ENCODE measurements at regions not wholly inside any gene's neighbourhood (a gene's known extent, or its start where the extent isn't known, plus 50 kb on each side); places are given as distances from the start of the nearest gene placed in this dataset.

DNA sequence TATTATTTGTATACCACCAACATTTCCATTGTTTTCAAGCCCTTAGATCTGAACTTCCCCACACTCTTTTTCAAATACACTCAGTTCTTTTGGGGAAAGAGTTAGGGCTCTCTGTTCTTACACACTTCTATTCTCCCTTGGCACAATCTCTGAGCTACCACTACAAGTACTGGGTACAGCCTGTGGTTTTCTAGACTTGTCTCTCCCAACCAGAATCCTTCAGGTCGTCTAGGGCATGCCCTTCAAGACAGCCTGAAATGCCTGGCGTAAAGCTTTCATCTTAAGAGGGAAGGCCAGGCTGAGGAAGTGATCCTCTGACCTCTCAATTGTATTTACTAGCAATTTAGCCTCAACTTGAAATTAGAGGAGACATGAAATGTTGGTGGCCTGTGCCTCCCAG is 1442.0 kb downstream of the AACS start:
- Histone ChIP-seq H3K27me3 (no peaks in the 10 kb centered on the region), H3K4me3 (no peak overlapping the region), H3K36me3 (replicated peaks in 1 of 2) (no peaks in the 10 kb centered on the region), H3K4me1 (replicated peaks in 1 of 2) (no peaks in the 10 kb centered on the region), H3K9me3 (replicated peaks in 1 of 3) (peaks cover 0 to 13% (median 0%) of the 10 kb centered on the region in 3 donors), H3K27ac (no peak overlapping the region)
- no peak for DNase-seq
- intact Hi-C loops (cut with DNase I) = no loop called here
- TF ChIP-seq, protein P1, sequence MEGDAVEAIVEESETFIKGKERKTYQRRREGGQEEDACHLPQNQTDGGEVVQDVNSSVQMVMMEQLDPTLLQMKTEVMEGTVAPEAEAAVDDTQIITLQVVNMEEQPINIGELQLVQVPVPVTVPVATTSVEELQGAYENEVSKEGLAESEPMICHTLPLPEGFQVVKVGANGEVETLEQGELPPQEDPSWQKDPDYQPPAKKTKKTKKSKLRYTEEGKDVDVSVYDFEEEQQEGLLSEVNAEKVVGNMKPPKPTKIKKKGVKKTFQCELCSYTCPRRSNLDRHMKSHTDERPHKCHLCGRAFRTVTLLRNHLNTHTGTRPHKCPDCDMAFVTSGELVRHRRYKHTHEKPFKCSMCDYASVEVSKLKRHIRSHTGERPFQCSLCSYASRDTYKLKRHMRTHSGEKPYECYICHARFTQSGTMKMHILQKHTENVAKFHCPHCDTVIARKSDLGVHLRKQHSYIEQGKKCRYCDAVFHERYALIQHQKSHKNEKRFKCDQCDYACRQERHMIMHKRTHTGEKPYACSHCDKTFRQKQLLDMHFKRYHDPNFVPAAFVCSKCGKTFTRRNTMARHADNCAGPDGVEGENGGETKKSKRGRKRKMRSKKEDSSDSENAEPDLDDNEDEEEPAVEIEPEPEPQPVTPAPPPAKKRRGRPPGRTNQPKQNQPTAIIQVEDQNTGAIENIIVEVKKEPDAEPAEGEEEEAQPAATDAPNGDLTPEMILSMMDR (IDR thresholded peaks at IDR 0.05) = no peak
- no peak for TF ChIP-seq POLR2A (IDR thresholded peaks at IDR 0.05)
- 50 to 62% (median 56%) methylated on average over 2 of the region's 2 CpGs for WGBS, 4 donors

DNA sequence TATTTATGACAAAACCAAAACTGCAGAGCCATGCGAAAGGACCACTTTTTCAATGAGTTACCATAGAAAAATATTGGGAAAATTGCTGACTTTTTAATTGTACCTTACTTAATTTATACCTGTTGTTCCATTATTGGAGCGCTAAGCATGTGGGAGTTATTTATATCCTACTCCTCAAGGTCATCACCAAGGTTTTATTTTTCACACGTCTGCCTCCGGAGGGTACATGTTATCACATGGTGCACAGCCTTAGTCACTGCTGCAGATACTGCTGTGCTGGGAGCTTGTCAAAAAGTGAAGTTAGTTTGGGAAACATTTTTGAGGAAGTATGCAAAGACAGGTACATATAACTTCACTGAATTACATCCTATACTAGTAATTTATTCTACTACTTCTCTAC is 1444.3 kb downstream of the AACS start:
- intact Hi-C loops (cut with DNase I) = no loop called here
- no peak for DNase-seq
- no peaks in the 10 kb centered on the region for H3K36me3 ChIP-seq (replicated peaks in 1 of 2)
- no peak overlapping the region for H3K27ac ChIP-seq
- no peaks in the 10 kb centered on the region for H3K27me3 ChIP-seq
- no peak overlapping the region for H3K4me3 ChIP-seq
- no peaks in the 10 kb centered on the region for H3K4me1 ChIP-seq (replicated peaks in 1 of 2)
- 24 to 40% (median 36%) methylated on average over 4 of the region's 4 CpGs for WGBS, 4 donors
- TF ChIP-seq, protein P1 (IDR thresholded peaks at IDR 0.05) = no peak
- TF ChIP-seq POLR2A (IDR thresholded peaks at IDR 0.05) = no peak
- H3K9me3 ChIP-seq (replicated peaks in 1 of 3) = peaks cover 0 to 13% (median 0%) of the 10 kb centered on the region in 3 donors

DNA sequence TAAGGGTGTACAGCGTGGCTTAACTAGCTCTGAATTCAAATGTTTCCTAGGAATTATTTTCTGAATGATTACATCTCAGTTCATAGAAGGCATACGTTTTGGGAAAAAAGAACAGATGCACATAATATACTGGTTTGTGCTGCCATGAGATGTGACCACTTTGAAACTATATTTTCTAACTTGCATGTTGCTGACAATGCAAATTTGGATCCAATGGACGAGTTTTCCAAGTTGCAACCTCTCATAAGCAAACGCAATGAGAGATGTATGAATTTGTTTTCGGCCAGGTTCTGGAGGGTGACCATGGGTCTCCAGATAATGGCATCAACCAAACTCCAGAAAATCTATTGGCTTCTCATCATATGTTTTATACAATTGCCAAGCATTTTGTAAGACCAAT is 1445.4 kb downstream of the AACS start:
- Histone ChIP-seq H3K4me1 (replicated peaks in 1 of 2) (no peaks in the 10 kb centered on the region), H3K4me3 (no peak overlapping the region), H3K36me3 (replicated peaks in 1 of 2) (no peaks in the 10 kb centered on the region), H3K27me3 (no peaks in the 10 kb centered on the region), H3K27ac (no peak overlapping the region), H3K9me3 (replicated peaks in 1 of 3) (peaks cover 0 to 9% (median 0%) of the 10 kb centered on the region in 3 donors)
- intact Hi-C loops (cut with DNase I) = no loop called here
- no peak for DNase-seq
- WGBS, 4 donors = 67 to 80% (median 75%) methylated on average over 5 of the region's 5 CpGs
- TF ChIP-seq, protein P1 (IDR thresholded peaks at IDR 0.05) = no peak
- no peak for TF ChIP-seq POLR2A (IDR thresholded peaks at IDR 0.05)

DNA sequence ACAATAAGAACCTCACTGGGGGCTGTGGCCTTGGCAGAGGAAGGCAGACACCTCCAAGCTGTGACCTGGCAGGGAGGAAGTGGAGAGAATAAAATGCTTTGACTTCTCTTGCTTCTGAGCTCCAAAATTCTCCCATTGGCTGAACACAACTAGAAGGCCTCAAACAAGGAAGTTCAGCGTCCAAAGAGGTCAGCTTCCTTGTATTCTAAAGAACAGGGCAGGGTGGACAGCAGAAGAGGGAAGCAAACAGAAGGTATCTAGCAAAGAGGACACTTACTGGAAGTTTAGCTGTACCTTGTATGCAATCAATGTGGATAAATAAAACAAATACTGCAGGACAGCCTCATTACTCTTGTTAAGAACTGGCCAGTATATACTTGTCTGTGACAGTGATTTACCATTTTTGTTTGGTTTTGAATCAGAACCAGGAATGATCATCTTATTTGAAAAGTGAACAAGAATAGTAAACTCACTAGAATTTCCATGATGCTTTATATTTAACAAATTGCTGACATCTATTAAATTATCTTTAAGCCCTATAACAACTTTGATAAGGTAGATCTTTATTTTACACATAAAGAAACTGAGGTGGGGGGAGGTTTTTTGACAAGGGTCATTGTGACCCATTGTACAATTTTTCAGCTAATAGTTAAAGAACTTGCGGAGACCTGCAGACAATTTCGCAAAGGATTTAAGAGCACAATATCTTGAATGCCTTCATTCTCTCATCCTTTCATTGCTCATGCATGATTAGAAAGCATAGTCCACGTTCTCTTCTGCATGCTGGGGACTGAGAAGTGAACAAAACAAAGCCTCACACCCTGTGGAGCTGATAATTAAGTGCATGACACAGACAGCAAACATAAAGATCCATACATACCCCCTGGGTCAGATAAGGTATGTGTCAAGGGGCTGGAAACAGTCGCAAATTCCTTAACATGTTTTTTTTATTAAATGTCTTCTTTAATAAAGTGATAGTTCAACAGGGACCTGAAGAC is 1448.0 kb downstream of the AACS start:
- no peaks in the 10 kb centered on the region for H3K9me3 ChIP-seq (replicated peaks in 1 of 3)
- H3K27me3 ChIP-seq = no peaks in the 10 kb centered on the region
- intact Hi-C loops (cut with DNase I) = no loop called here
- no peak for DNase-seq
- no peaks in the 10 kb centered on the region for H3K4me1 ChIP-seq (replicated peaks in 1 of 2)
- TF ChIP-seq, protein P1 (IDR thresholded peaks at IDR 0.05) = no peak
- TF ChIP-seq POLR2A (IDR thresholded peaks at IDR 0.05) = no peak
- H3K4me3 ChIP-seq = no peak overlapping the region
- no peaks in the 10 kb centered on the region for H3K36me3 ChIP-seq (replicated peaks in 1 of 2)
- H3K27ac ChIP-seq = no peak overlapping the region
- WGBS, 4 donors = 66 to 72% (median 70%) methylated on average over 5 of the region's 5 CpGs

All from adrenal gland (tissue), 9 donors.